GM21381 (cell line): ENCODE measurements at regions not wholly inside any gene's neighbourhood (a gene's known extent, or its start where the extent isn't known, plus 50 kb on each side); places are given as distances from the start of the nearest gene placed in this dataset.

Experiments used
- ATAC-seq: cut with Tn5 transposase; IDR thresholded peaks from one replicate; pipeline ENCODE4 v1.9.1; 2021; ENCODE audit warnings: mild to moderate bottlenecking, moderate library complexity; ENCODE audit not compliant: unreplicated experiment

- no peak for ATAC-seq
Measured at GRCh38 chr6:94121094-94121493, 701.7 kb upstream of the EPHA7 start.

- no peak for ATAC-seq
Measured at GRCh38 chr6:94099072-94099471, 679.7 kb upstream of the EPHA7 start.

GRCh38 chr6:94095961-94096360 lies 676.6 kb upstream of the EPHA7 start:
- no peak for ATAC-seq

- no peak for ATAC-seq
Measured at GRCh38 chr6:94089941-94090340, 670.6 kb upstream of the EPHA7 start.

GRCh38 chr6:94088870-94089269 lies 669.5 kb upstream of the EPHA7 start:
- no peak for ATAC-seq

- no peak for ATAC-seq
Measured at GRCh38 chr6:94074764-94075163, 655.4 kb upstream of the EPHA7 start.

GRCh38 chr6:94071835-94072234 lies 652.5 kb upstream of the EPHA7 start:
- ATAC-seq: no peak

GRCh38 chr6:94065707-94066337 lies 646.5 kb upstream of the EPHA7 start:
- ATAC-seq: no peak

- ATAC-seq: no peak
Measured at GRCh38 chr6:94052749-94053148, 633.4 kb upstream of the EPHA7 start.

GRCh38 chr6:94050515-94050914 lies 631.2 kb upstream of the EPHA7 start:
- ATAC-seq: no peak

- no peak for ATAC-seq
Measured at GRCh38 chr6:94049001-94049400, 629.6 kb upstream of the EPHA7 start.

GRCh38 chr6:94045099-94045829 lies 625.9 kb upstream of the EPHA7 start:
- ATAC-seq: no peak

GRCh38 chr6:94041945-94042709 lies 622.8 kb upstream of the EPHA7 start:
- ATAC-seq: no peak

GRCh38 chr6:94036024-94036423 lies 616.7 kb upstream of the EPHA7 start:
- no peak for ATAC-seq

- no peak for ATAC-seq
Measured at GRCh38 chr6:94027374-94027773, 608.0 kb upstream of the EPHA7 start.

- ATAC-seq: no peak
Measured at GRCh38 chr6:94026575-94026974, 607.2 kb upstream of the EPHA7 start.

- ATAC-seq: no peak
Measured at GRCh38 chr6:94005835-94006234, 586.5 kb upstream of the EPHA7 start.

GRCh38 chr6:93992976-93993375 lies 573.6 kb upstream of the EPHA7 start:
- no peak for ATAC-seq

- ATAC-seq: no peak
Measured at GRCh38 chr6:93989630-93990029, 570.3 kb upstream of the EPHA7 start.

GRCh38 chr6:93985953-93986352 lies 566.6 kb upstream of the EPHA7 start:
- no peak for ATAC-seq

- no peak for ATAC-seq
Measured at GRCh38 chr6:93975159-93975558, 555.8 kb upstream of the EPHA7 start.

GRCh38 chr6:93974332-93974731 lies 555.0 kb upstream of the EPHA7 start:
- no peak for ATAC-seq
